ENCODE measurements at regions not wholly inside any gene's neighbourhood (a gene's known extent, or its start where the extent isn't known, plus 50 kb on each side); places are given as distances from the start of the nearest gene placed in this dataset.

DNA sequence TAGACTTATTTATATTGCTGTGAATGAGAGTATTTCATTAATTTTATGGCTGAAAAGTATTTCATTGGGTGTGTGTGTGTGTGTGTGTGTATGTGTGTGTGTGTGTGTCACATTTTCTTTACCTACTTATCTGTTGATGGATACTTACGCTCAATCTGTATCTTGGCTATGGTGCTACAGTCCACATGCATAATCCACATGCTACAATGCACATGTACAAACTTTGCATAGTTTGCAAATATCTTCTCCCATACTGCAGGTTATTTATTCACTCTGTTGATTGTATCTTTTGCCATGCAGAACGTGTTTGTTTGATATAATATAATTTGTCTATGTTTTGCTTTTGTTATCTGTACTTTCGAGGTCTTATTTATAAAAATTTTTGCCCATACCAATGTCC is 167.8 kb downstream of the RAB28 start:
- no peaks in the 10 kb centered on the region for H3K9me3 ChIP-seq
- 85 to 89% methylated on average over 3 of the region's 3 CpGs for WGBS, 2 donors
- TF ChIP-seq, protein P1, sequence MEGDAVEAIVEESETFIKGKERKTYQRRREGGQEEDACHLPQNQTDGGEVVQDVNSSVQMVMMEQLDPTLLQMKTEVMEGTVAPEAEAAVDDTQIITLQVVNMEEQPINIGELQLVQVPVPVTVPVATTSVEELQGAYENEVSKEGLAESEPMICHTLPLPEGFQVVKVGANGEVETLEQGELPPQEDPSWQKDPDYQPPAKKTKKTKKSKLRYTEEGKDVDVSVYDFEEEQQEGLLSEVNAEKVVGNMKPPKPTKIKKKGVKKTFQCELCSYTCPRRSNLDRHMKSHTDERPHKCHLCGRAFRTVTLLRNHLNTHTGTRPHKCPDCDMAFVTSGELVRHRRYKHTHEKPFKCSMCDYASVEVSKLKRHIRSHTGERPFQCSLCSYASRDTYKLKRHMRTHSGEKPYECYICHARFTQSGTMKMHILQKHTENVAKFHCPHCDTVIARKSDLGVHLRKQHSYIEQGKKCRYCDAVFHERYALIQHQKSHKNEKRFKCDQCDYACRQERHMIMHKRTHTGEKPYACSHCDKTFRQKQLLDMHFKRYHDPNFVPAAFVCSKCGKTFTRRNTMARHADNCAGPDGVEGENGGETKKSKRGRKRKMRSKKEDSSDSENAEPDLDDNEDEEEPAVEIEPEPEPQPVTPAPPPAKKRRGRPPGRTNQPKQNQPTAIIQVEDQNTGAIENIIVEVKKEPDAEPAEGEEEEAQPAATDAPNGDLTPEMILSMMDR (IDR thresholded peaks at IDR 0.05) = no peak
- no peak for TF ChIP-seq POLR2AphosphoS5 (IDR thresholded peaks at IDR 0.05)
- TF ChIP-seq POLR2A (IDR thresholded peaks at IDR 0.05) = no peak
- TF ChIP-seq EP300 (IDR thresholded peaks at IDR 0.05) = no peak
- no peak overlapping the region for H3K27ac ChIP-seq
- no peaks in the 10 kb centered on the region for H3K36me3 ChIP-seq
- no peak overlapping the region for H3K4me3 ChIP-seq
- no peaks in the 10 kb centered on the region for H3K27me3 ChIP-seq
- no peaks in the 10 kb centered on the region for H3K4me1 ChIP-seq
- ATAC-seq (ENCODE audit: low FRiP score in 2 of 2) = no peak
- DNase-seq = no peak

DNA sequence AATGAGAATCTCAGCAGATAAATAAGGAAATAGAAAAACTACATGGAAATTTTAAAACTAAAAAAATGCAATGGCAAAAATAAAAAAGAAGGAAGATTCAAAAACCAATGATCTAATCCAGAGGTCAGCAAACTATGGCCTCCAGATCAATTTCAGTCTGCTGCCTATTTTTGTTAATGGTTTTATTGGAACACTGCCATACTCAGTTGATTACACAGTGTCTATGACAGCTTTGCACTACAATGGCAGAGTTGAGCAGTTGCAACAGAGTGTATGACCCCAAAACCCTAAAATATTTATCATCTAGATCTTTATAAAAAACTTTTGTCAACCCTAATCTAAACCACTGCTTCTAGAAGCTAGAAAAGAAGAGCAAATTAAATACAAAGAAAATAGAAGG is 170.3 kb downstream of the RAB28 start:
- H3K36me3 ChIP-seq = no peaks in the 10 kb centered on the region
- H3K27me3 ChIP-seq = no peaks in the 10 kb centered on the region
- DNase-seq (no peak), ATAC-seq (ENCODE audit: low FRiP score in 2 of 2) (no peak)
- no peaks in the 10 kb centered on the region for H3K9me3 ChIP-seq
- no peak overlapping the region for H3K4me3 ChIP-seq
- TF ChIP-seq POLR2AphosphoS5 (IDR thresholded peaks at IDR 0.05) (no peak), EP300 (IDR thresholded peaks at IDR 0.05) (no peak), POLR2A (IDR thresholded peaks at IDR 0.05) (no peak)
- TF ChIP-seq, protein P1 (IDR thresholded peaks at IDR 0.05) = no peak
- H3K27ac ChIP-seq = no peak overlapping the region
- H3K4me1 ChIP-seq = no peaks in the 10 kb centered on the region

DNA sequence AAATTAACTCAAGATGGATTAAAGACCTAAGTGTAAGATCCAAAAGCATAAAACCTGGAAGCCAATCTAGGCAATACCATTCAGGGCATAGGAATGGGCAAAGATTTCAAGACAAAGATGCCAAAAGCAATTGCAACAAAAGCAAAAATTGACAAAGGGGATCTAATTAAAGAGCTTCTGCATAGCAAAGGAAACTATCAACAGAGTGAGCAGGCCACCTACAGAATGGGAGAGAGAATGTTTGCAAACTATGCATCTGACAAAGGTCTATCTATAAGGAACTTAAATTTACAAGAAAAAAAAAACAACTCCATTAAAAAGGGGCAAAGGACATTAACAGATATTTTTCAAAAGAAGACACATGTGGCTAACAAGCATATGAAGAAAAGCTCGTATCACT is 171.9 kb downstream of the RAB28 start:
- Histone ChIP-seq H3K36me3 (no peaks in the 10 kb centered on the region), H3K27ac (no peak overlapping the region), H3K4me3 (no peak overlapping the region), H3K9me3 (no peaks in the 10 kb centered on the region), H3K27me3 (no peaks in the 10 kb centered on the region), H3K4me1 (no peaks in the 10 kb centered on the region)
- ATAC-seq (ENCODE audit: low FRiP score in 2 of 2) (no peak), DNase-seq (no peak)
- TF ChIP-seq EP300 (IDR thresholded peaks at IDR 0.05) = no peak
- TF ChIP-seq POLR2AphosphoS5 (IDR thresholded peaks at IDR 0.05) = no peak
- no peak for TF ChIP-seq POLR2A (IDR thresholded peaks at IDR 0.05)
- TF ChIP-seq, protein P1 (IDR thresholded peaks at IDR 0.05) = no peak
- 89 to 93% methylated on average over 1 of the region's 1 CpG for WGBS, 2 donors

DNA sequence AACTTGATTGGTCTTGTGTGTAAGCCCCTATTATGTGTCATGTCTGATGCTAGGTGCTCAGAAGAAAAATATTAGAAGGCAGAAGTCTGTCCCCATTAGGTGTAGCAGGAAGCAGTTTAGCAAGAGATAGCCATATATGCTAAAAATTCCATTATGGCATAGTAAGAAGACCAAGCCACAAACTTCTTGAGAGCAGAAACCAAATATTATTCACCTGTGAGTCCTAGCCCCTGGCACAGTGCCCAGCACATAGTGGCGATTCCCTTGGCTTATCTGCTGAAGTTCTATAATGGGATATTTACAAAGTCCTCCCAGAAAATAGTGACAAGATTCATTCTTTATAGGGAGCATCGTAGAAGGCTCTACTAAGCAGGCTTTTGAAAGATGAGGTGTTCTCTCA is 174.4 kb downstream of the RAB28 start:
- no peaks in the 10 kb centered on the region for H3K27me3 ChIP-seq
- ATAC-seq (ENCODE audit: low FRiP score in 2 of 2) (no peak), DNase-seq (no peak)
- H3K4me1 ChIP-seq = no peaks in the 10 kb centered on the region
- no peaks in the 10 kb centered on the region for H3K9me3 ChIP-seq
- no peak overlapping the region for H3K4me3 ChIP-seq
- no peak for TF ChIP-seq POLR2A (IDR thresholded peaks at IDR 0.05)
- TF ChIP-seq, protein P1 (IDR thresholded peaks at IDR 0.05) = no peak
- H3K36me3 ChIP-seq = no peaks in the 10 kb centered on the region
- H3K27ac ChIP-seq = no peak overlapping the region
- 62 to 67% methylated on average over 2 of the region's 2 CpGs for WGBS, 2 donors

DNA sequence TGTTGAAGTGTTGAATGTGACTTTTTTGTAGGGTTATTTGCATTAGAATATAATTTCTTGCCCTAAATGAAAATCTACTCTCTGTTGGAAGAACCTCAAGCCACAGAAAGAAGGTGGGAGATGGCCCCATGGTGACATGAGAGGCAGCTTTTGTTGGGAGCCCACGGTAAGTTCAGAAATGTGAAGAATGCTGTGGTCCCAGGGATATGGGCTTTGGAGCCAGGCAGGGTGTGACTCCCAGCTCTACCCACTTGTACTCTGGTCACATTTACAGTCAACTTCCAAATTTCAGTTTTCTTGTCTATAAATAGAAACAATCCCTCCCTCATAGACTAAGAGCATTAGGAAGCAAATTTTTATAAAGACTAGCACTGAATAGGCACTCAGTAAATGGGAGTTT is 177.8 kb downstream of the RAB28 start:
- DNase-seq (no peak), ATAC-seq (ENCODE audit: low FRiP score in 2 of 2) (no peak)
- 67 to 94% methylated on average over 1 of the region's 1 CpG for WGBS, 2 donors
- Histone ChIP-seq H3K36me3 (no peaks in the 10 kb centered on the region), H3K4me1 (no peaks in the 10 kb centered on the region), H3K27me3 (no peaks in the 10 kb centered on the region), H3K9me3 (peaks cover 0 to 3% (median 0%) of the 10 kb centered on the region in 4 donors), H3K27ac (no peak overlapping the region), H3K4me3 (no peak overlapping the region)
- no peak for TF ChIP-seq POLR2A (IDR thresholded peaks at IDR 0.05)
- no peak for TF ChIP-seq EP300 (IDR thresholded peaks at IDR 0.05)
- TF ChIP-seq POLR2AphosphoS5 (IDR thresholded peaks at IDR 0.05) = no peak
- TF ChIP-seq, protein P1 (IDR thresholded peaks at IDR 0.05) = no peak
